ENCODE measurements at regions not wholly inside any gene's neighbourhood (a gene's known extent, or its start where the extent isn't known, plus 50 kb on each side); places are given as distances from the start of the nearest gene placed in this dataset.

GRCh38 chr16:50425648-50426047 lies 56.9 kb upstream of the BRD7 start:
- no peaks in the 10 kb centered on the region for H3K9me3 ChIP-seq (ENCODE audit: control insufficient read depth in 3 of 3, low read length in 3 of 3)
- H3K9ac ChIP-seq (ENCODE audit: low read depth in 1 of 3, low read length in 3 of 3), result no peak overlapping the region
- H3K4me1 ChIP-seq (ENCODE audit: control insufficient read depth in 3 of 3, insufficient read depth in 3 of 3, low read length in 3 of 3), result no peaks in the 10 kb centered on the region
- H3K36me3 ChIP-seq (ENCODE audit: control insufficient read depth in 3 of 3, insufficient read depth in 3 of 3, low read length in 3 of 3), result no peaks in the 10 kb centered on the region
- H3K4me3 ChIP-seq (ENCODE audit: low read length in 3 of 3), result no peak overlapping the region
- H3K27me3 ChIP-seq (ENCODE audit: control insufficient read depth in 3 of 3, insufficient read depth in 3 of 3, low read length in 3 of 3), result peaks cover 12 to 19% (median 13%) of the 10 kb centered on the region in 3 donors
- H3K27ac ChIP-seq (ENCODE audit: low read depth, low read length), result no peak overlapping the region

- no peak overlapping the region for H3K4me3 ChIP-seq (ENCODE audit: low read length in 3 of 3)
- peaks cover 0 to under 1% (median 0%) of the 10 kb centered on the region in 3 donors for H3K9me3 ChIP-seq (ENCODE audit: control insufficient read depth in 3 of 3, low read length in 3 of 3)
- H3K9ac ChIP-seq (ENCODE audit: low read depth in 1 of 3, low read length in 3 of 3), result no peak overlapping the region
- no peaks in the 10 kb centered on the region for H3K36me3 ChIP-seq (ENCODE audit: control insufficient read depth in 3 of 3, insufficient read depth in 3 of 3, low read length in 3 of 3)
- no peak overlapping the region for H3K27ac ChIP-seq (ENCODE audit: low read depth, low read length)
- H3K27me3 ChIP-seq (ENCODE audit: control insufficient read depth in 3 of 3, insufficient read depth in 3 of 3, low read length in 3 of 3), result peaks cover 12 to 19% (median 13%) of the 10 kb centered on the region in 3 donors
- H3K4me1 ChIP-seq (ENCODE audit: control insufficient read depth in 3 of 3, insufficient read depth in 3 of 3, low read length in 3 of 3), result no peaks in the 10 kb centered on the region
Measured at GRCh38 chr16:50425044-50425443, 56.3 kb upstream of the BRD7 start.

- H3K9me3 ChIP-seq (ENCODE audit: control insufficient read depth in 3 of 3, low read length in 3 of 3), result peaks cover 0 to 10% (median 2%) of the 10 kb centered on the region in 3 donors
- H3K4me3 ChIP-seq (ENCODE audit: low read length in 3 of 3), result no peak overlapping the region
- no peaks in the 10 kb centered on the region for H3K4me1 ChIP-seq (ENCODE audit: control insufficient read depth in 3 of 3, insufficient read depth in 3 of 3, low read length in 3 of 3)
- peaks cover 12 to 19% (median 13%) of the 10 kb centered on the region in 3 donors for H3K27me3 ChIP-seq (ENCODE audit: control insufficient read depth in 3 of 3, insufficient read depth in 3 of 3, low read length in 3 of 3)
- no peaks in the 10 kb centered on the region for H3K36me3 ChIP-seq (ENCODE audit: control insufficient read depth in 3 of 3, insufficient read depth in 3 of 3, low read length in 3 of 3)
- no peak overlapping the region for H3K9ac ChIP-seq (ENCODE audit: low read depth in 1 of 3, low read length in 3 of 3)
- no peak overlapping the region for H3K27ac ChIP-seq (ENCODE audit: low read depth, low read length)
Measured at GRCh38 chr16:50422926-50423325, 54.1 kb upstream of the BRD7 start.

GRCh38 chr16:50419116-50419515 lies 50.3 kb upstream of the BRD7 start:
- peaks cover 0 to 10% (median 2%) of the 10 kb centered on the region in 3 donors for H3K9me3 ChIP-seq (ENCODE audit: control insufficient read depth in 3 of 3, low read length in 3 of 3)

More at GRCh38 chr16:50419116-50419515, 50.3 kb upstream of the BRD7 start:
- Histone ChIP-seq H3K27me3 (ENCODE audit: control insufficient read depth in 3 of 3, insufficient read depth in 3 of 3, low read length in 3 of 3) (peaks cover 5 to 10% (median 5%) of the 10 kb centered on the region in 3 donors), H3K36me3 (ENCODE audit: control insufficient read depth in 3 of 3, insufficient read depth in 3 of 3, low read length in 3 of 3) (no peaks in the 10 kb centered on the region), H3K9ac (ENCODE audit: low read depth in 1 of 3, low read length in 3 of 3) (no peak overlapping the region), H3K4me1 (ENCODE audit: control insufficient read depth in 3 of 3, insufficient read depth in 3 of 3, low read length in 3 of 3) (no peaks in the 10 kb centered on the region), H3K27ac (ENCODE audit: low read depth, low read length) (no peak overlapping the region), H3K4me3 (ENCODE audit: low read length in 3 of 3) (no peak overlapping the region)
